ENCODE measurements at regions not wholly inside any gene's neighbourhood (a gene's known extent, or its start where the extent isn't known, plus 50 kb on each side); places are given as distances from the start of the nearest gene placed in this dataset.

GRCh38 chr6:94902974-94903628 lies 674.2 kb upstream of the MANEA start:
- no peak for TF ChIP-seq MAX (IDR thresholded peaks at IDR 0.05)
- TF ChIP-seq TEAD4 (IDR thresholded peaks at IDR 0.05) = no peak
- TF ChIP-seq NFIC (IDR thresholded peaks at IDR 0.05) = no peak
- no peak for TF ChIP-seq EP300 (IDR thresholded peaks at IDR 0.05; ENCODE audit: borderline replicate concordance)

GRCh38 chr6:94899191-94899590 lies 678.1 kb upstream of the MANEA start:
- TF ChIP-seq TCF12 (IDR thresholded peaks at IDR 0.05; ENCODE audit: low read depth) = no peak
- no peak for TF ChIP-seq MAX (IDR thresholded peaks at IDR 0.05)
- TF ChIP-seq REST (IDR thresholded peaks at IDR 0.05; ENCODE audit: low read depth) = no peak
- no peak for TF ChIP-seq YY1 (IDR thresholded peaks at IDR 0.05; ENCODE audit: low read depth)
- no peak for TF ChIP-seq FOXM1 (IDR thresholded peaks at IDR 0.05; ENCODE audit: borderline replicate concordance, low read depth)
- TF ChIP-seq TEAD4 (IDR thresholded peaks at IDR 0.05) = no peak
- no peak for TF ChIP-seq EGR1 (IDR thresholded peaks at IDR 0.05)
- TF ChIP-seq USF1 (IDR thresholded peaks at IDR 0.05) = no peak

GRCh38 chr6:94894300-94894699 lies 683.0 kb upstream of the MANEA start:
- no peak for TF ChIP-seq TAF1 (IDR thresholded peaks at IDR 0.05; ENCODE audit: low read depth)

GRCh38 chr6:94893327-94893726 lies 684.0 kb upstream of the MANEA start:
- TF ChIP-seq TCF12 (IDR thresholded peaks at IDR 0.05; ENCODE audit: low read depth) (no peak), EP300 (IDR thresholded peaks at IDR 0.05; ENCODE audit: borderline replicate concordance) (no peak), EGR1 (IDR thresholded peaks at IDR 0.05) (no peak), TAF1 (IDR thresholded peaks at IDR 0.05; ENCODE audit: low read depth) (no peak), USF1 (IDR thresholded peaks at IDR 0.05) (no peak), REST (IDR thresholded peaks at IDR 0.05; ENCODE audit: low read depth) (no peak), MAX (IDR thresholded peaks at IDR 0.05) (no peak)

GRCh38 chr6:94862112-94862511 lies 715.2 kb upstream of the MANEA start:
- TF ChIP-seq TCF12 (IDR thresholded peaks at IDR 0.05; ENCODE audit: low read depth) (no peak), FOXM1 (IDR thresholded peaks at IDR 0.05; ENCODE audit: borderline replicate concordance, low read depth) (no peak), ZBTB7A (IDR thresholded peaks at IDR 0.05; ENCODE audit: low read depth) (no peak), CREB1 (IDR thresholded peaks at IDR 0.05; ENCODE audit: low read depth) (no peak), TEAD4 (IDR thresholded peaks at IDR 0.05) (no peak), YY1 (IDR thresholded peaks at IDR 0.05; ENCODE audit: low read depth) (no peak), RAD21 (IDR thresholded peaks at IDR 0.05; ENCODE audit: low read depth) (no peak), NFIC (IDR thresholded peaks at IDR 0.05) (no peak), EGR1 (IDR thresholded peaks at IDR 0.05) (no peak), REST (IDR thresholded peaks at IDR 0.05; ENCODE audit: low read depth) (no peak), MAX (IDR thresholded peaks at IDR 0.05) (no peak), CEBPB (IDR thresholded peaks at IDR 0.05) (no peak), TAF1 (IDR thresholded peaks at IDR 0.05; ENCODE audit: low read depth) (no peak), EP300 (IDR thresholded peaks at IDR 0.05; ENCODE audit: borderline replicate concordance) (no peak), USF1 (IDR thresholded peaks at IDR 0.05) (no peak)
